ENCODE measurements at regions not wholly inside any gene's neighbourhood (a gene's known extent, or its start where the extent isn't known, plus 50 kb on each side); places are given as distances from the start of the nearest gene placed in this dataset.
"Not testable (repeated sequence)": the region's sequence is repeated elsewhere in the genome, so short reads cannot be mapped to it uniquely, and the experiment has no call there.

- POLR2A ChIA-PET, result no interaction called here
- Mint-ChIP-seq H3K9me3 (peaks cover 0 to 22% (median 11%) of the 10 kb centered on the region in 9 donors), H3K27me3 (peaks cover 3 to 17% (median 11%) of the 10 kb centered on the region in 5 donors), H3K4me1 (peaks cover 0 to 8% (median 6%) of the 10 kb centered on the region in 4 donors), H3K4me3 (peak overlapping the region in 3 of 10 donors; percentile 16 to 72 (median 40)), H3K27ac (peak overlapping the region in 4 of 10 donors; percentile 3 to 73 (median 58)), H3K36me3 (peaks cover 0 to 12% (median 8%) of the 10 kb centered on the region in 3 donors)
- no peak for ATAC-seq
- no peak for DNase-seq
Measured at GRCh38 chrX:1074172-1074571, 138.3 kb downstream of the CRLF2 start.

GRCh38 chrX:1072637-1073377 lies 139.6 kb downstream of the CRLF2 start:
- no peak overlapping the region for H3K27ac Mint-ChIP-seq
- ATAC-seq, result no peak

GRCh38 chrX:1071351-1071750 lies 141.1 kb downstream of the CRLF2 start:
- no peak overlapping the region for H3K27ac Mint-ChIP-seq
- peaks cover 0 to 11% (median 8%) of the 10 kb centered on the region in 5 donors for H3K27me3 Mint-ChIP-seq

More at GRCh38 chrX:1072637-1073377, 139.6 kb downstream of the CRLF2 start:
- peak in 1 of 10 donors; percentile 67 for DNase-seq
- H3K9me3 Mint-ChIP-seq, result peaks cover 0 to 22% (median 11%) of the 10 kb centered on the region in 9 donors
- peaks cover 3 to 17% (median 11%) of the 10 kb centered on the region in 5 donors for H3K27me3 Mint-ChIP-seq
- H3K4me3 Mint-ChIP-seq, result no peak overlapping the region
- peaks cover 0 to 12% (median 8%) of the 10 kb centered on the region in 3 donors for H3K36me3 Mint-ChIP-seq
- POLR2A ChIA-PET, result no interaction called here
- H3K4me1 Mint-ChIP-seq, result peaks cover 0 to 8% (median 6%) of the 10 kb centered on the region in 4 donors

GRCh38 chrX:1062351-1062750 lies 150.1 kb downstream of the CRLF2 start:
- Mint-ChIP-seq H3K4me1 (no peaks in the 10 kb centered on the region), H3K9me3 (peaks cover 2 to 31% (median 19%) of the 10 kb centered on the region in 9 donors), H3K4me3 (no peak overlapping the region), H3K27me3 (peaks cover 0 to 16% (median 0%) of the 10 kb centered on the region in 5 donors), H3K27ac (no peak overlapping the region), H3K36me3 (peaks cover 0 to 18% (median 0%) of the 10 kb centered on the region in 3 donors)
- no peak for DNase-seq
- POLR2A ChIA-PET, result no interaction called here
- ATAC-seq, result no peak

More at GRCh38 chrX:1071351-1071750, 141.1 kb downstream of the CRLF2 start:
- H3K4me3 Mint-ChIP-seq, result no peak overlapping the region
- peaks cover 0 to 22% (median 11%) of the 10 kb centered on the region in 9 donors for H3K9me3 Mint-ChIP-seq
- H3K36me3 Mint-ChIP-seq, result peaks cover 0 to 12% (median 8%) of the 10 kb centered on the region in 3 donors
- ATAC-seq (no peak), DNase-seq (no peak)
- POLR2A ChIA-PET, result no interaction called here
- H3K4me1 Mint-ChIP-seq, result no peaks in the 10 kb centered on the region

- no peaks in the 10 kb centered on the region for H3K4me1 Mint-ChIP-seq
- ATAC-seq, result no peak
Measured at GRCh38 chrX:1060562-1060960, 151.9 kb downstream of the CRLF2 start.

GRCh38 chrX:1059576-1060561 lies 152.6 kb downstream of the CRLF2 start:
- ATAC-seq (no peak), DNase-seq (no peak)
- H3K27me3 Mint-ChIP-seq, result peaks cover 0 to 16% (median 0%) of the 10 kb centered on the region in 5 donors
- no peaks in the 10 kb centered on the region for H3K4me1 Mint-ChIP-seq
- peaks cover 0 to 18% (median 0%) of the 10 kb centered on the region in 3 donors for H3K36me3 Mint-ChIP-seq
- peaks cover 2 to 31% (median 19%) of the 10 kb centered on the region in 9 donors for H3K9me3 Mint-ChIP-seq
- POLR2A ChIA-PET, result no interaction called here
- H3K27ac Mint-ChIP-seq, result peak overlapping the region in 1 of 10 donors; percentile 51
- no peak overlapping the region for H3K4me3 Mint-ChIP-seq

More at GRCh38 chrX:1060562-1060960, 151.9 kb downstream of the CRLF2 start:
- DNase-seq, result no peak
- POLR2A ChIA-PET, result no interaction called here
- H3K27me3 Mint-ChIP-seq, result peaks cover 0 to 16% (median 0%) of the 10 kb centered on the region in 5 donors
- no peak overlapping the region for H3K4me3 Mint-ChIP-seq
- H3K27ac Mint-ChIP-seq, result no peak overlapping the region
- peaks cover 2 to 31% (median 19%) of the 10 kb centered on the region in 9 donors for H3K9me3 Mint-ChIP-seq
- peaks cover 0 to 18% (median 0%) of the 10 kb centered on the region in 3 donors for H3K36me3 Mint-ChIP-seq

- peaks cover 0 to 33% (median 11%) of the 10 kb centered on the region in 9 donors for H3K9me3 Mint-ChIP-seq
- ATAC-seq, H3K4me3 Mint-ChIP-seq, H3K4me1 Mint-ChIP-seq, POLR2A ChIA-PET, H3K27ac Mint-ChIP-seq, H3K27me3 Mint-ChIP-seq, DNase-seq: not testable (repeated sequence)
- H3K36me3 Mint-ChIP-seq, result peaks cover 0 to 12% (median 11%) of the 10 kb centered on the region in 3 donors
Measured at GRCh38 chrX:1053600-1053999, 158.8 kb downstream of the CRLF2 start.

GRCh38 chrX:1053072-1053471 lies 159.4 kb downstream of the CRLF2 start:
- Mint-ChIP-seq H3K27me3 (no peaks in the 10 kb centered on the region), H3K27ac (no peak overlapping the region), H3K36me3 (peaks cover 0 to 12% (median 11%) of the 10 kb centered on the region in 3 donors), H3K4me3 (no peak overlapping the region), H3K9me3 (peaks cover 0 to 33% (median 11%) of the 10 kb centered on the region in 9 donors), H3K4me1 (no peaks in the 10 kb centered on the region)
- no peak for ATAC-seq
- no peak for DNase-seq
- POLR2A ChIA-PET, result no interaction called here

GRCh38 chrX:1052021-1052420 lies 160.4 kb downstream of the CRLF2 start:
- no peaks in the 10 kb centered on the region for H3K27me3 Mint-ChIP-seq
- peaks cover 0 to 37% (median 16%) of the 10 kb centered on the region in 9 donors for H3K9me3 Mint-ChIP-seq
- no peak overlapping the region for H3K27ac Mint-ChIP-seq
- H3K4me1 Mint-ChIP-seq, result no peaks in the 10 kb centered on the region
- no peak overlapping the region for H3K4me3 Mint-ChIP-seq
- POLR2A ChIA-PET, result no interaction called here
- DNase-seq, result no peak
- H3K36me3 Mint-ChIP-seq, result peaks cover 0 to 12% (median 11%) of the 10 kb centered on the region in 3 donors
- no peak for ATAC-seq

GRCh38 chrX:1051421-1051820 lies 161.0 kb downstream of the CRLF2 start:
- DNase-seq (no peak), ATAC-seq (no peak)
- peaks cover 0 to 38% (median 16%) of the 10 kb centered on the region in 9 donors for H3K9me3 Mint-ChIP-seq
- peaks cover 0 to 12% (median 11%) of the 10 kb centered on the region in 3 donors for H3K36me3 Mint-ChIP-seq
- no peaks in the 10 kb centered on the region for H3K27me3 Mint-ChIP-seq
- H3K4me3 Mint-ChIP-seq, result no peak overlapping the region
- POLR2A ChIA-PET, result no interaction called here
- no peak overlapping the region for H3K27ac Mint-ChIP-seq
- H3K4me1 Mint-ChIP-seq, result no peaks in the 10 kb centered on the region

- H3K4me1 Mint-ChIP-seq, result no peaks in the 10 kb centered on the region
- no peak for ATAC-seq
- peaks cover 0 to 28% (median 12%) of the 10 kb centered on the region in 9 donors for H3K9me3 Mint-ChIP-seq
- peak overlapping the region in 1 of 10 donors; percentile 22 for H3K27ac Mint-ChIP-seq
- no peaks in the 10 kb centered on the region for H3K27me3 Mint-ChIP-seq
- no peak overlapping the region for H3K4me3 Mint-ChIP-seq
- H3K36me3 Mint-ChIP-seq, result peaks cover 0 to 8% (median 0%) of the 10 kb centered on the region in 3 donors
- POLR2A ChIA-PET, result no interaction called here
- no peak for DNase-seq
Measured at GRCh38 chrX:1045680-1046314, 166.7 kb downstream of the CRLF2 start.

- H3K9me3 Mint-ChIP-seq, result peaks cover 0 to 35% (median 6%) of the 10 kb centered on the region in 9 donors
- no peak overlapping the region for H3K4me3 Mint-ChIP-seq
- peaks cover 0 to 5% (median 0%) of the 10 kb centered on the region in 5 donors for H3K27me3 Mint-ChIP-seq
- ATAC-seq, result no peak
- H3K27ac Mint-ChIP-seq, result no peak overlapping the region
- H3K36me3 Mint-ChIP-seq, result peaks cover 0 to 6% (median 0%) of the 10 kb centered on the region in 3 donors
- peaks cover 0 to 2% (median 0%) of the 10 kb centered on the region in 4 donors for H3K4me1 Mint-ChIP-seq
- POLR2A ChIA-PET, result no interaction called here
- DNase-seq, result no peak
Measured at GRCh38 chrX:1041091-1041490, 171.4 kb downstream of the CRLF2 start.
